ENCODE measurements at regions not wholly inside any gene's neighbourhood (a gene's known extent, or its start where the extent isn't known, plus 50 kb on each side); places are given as distances from the start of the nearest gene placed in this dataset.

DNA sequence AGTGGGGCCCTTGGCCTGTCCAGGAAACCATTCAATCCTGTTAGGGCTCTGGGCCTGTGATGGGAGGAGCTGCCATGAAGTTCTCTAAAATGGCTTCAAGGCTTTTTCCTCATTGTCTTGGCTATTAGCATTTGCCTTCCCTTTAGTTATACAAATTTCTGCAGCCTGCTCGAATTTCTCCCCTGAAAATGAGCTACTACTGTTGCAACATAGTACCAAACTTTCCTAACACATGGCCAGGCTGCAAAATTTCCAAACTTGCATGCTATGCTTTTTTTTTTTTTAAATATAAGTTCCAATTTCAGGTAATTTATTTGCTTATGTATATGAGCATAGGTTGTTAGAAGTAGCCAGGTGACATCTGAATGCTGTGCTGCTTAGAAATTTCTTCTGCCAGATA, 560.8 kb upstream of the TBL1XR1 start:
- no peak for FAIRE-seq
- Histone ChIP-seq H3K36me3 (ENCODE audit: control insufficient read depth, insufficient read depth, low read length) (no peaks in the 10 kb centered on the region), H3K4me3 (ENCODE audit: low read depth, low read length) (no peak overlapping the region), H3K27me3 (ENCODE audit: control insufficient read depth, insufficient read depth, low read length) (no peaks in the 10 kb centered on the region)
- TF ChIP-seq, protein P1, sequence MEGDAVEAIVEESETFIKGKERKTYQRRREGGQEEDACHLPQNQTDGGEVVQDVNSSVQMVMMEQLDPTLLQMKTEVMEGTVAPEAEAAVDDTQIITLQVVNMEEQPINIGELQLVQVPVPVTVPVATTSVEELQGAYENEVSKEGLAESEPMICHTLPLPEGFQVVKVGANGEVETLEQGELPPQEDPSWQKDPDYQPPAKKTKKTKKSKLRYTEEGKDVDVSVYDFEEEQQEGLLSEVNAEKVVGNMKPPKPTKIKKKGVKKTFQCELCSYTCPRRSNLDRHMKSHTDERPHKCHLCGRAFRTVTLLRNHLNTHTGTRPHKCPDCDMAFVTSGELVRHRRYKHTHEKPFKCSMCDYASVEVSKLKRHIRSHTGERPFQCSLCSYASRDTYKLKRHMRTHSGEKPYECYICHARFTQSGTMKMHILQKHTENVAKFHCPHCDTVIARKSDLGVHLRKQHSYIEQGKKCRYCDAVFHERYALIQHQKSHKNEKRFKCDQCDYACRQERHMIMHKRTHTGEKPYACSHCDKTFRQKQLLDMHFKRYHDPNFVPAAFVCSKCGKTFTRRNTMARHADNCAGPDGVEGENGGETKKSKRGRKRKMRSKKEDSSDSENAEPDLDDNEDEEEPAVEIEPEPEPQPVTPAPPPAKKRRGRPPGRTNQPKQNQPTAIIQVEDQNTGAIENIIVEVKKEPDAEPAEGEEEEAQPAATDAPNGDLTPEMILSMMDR (IDR thresholded peaks at IDR 0.05; ENCODE audit: insufficient read depth, low read length, severe bottlenecking): no peak
- no peak for DNase-seq (ENCODE audit: low read depth)

DNA sequence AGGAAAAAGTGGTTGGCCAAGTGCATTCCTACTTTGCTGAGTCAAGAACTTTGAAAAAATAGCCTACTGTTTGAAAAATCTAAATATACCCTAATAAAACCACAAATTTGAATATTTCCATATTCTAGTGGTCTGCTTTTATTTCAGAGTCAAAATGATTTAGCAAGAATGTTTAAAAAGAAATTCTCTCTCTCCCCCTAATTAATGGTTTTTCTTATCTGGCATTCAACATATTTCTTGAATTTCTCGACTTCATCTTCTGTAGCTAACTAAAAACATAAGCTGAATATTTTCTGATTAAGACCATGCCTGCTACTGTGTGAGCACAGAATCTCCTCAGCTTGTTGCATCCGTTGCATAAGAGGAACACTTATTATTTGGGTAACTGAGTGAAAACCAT, 563.5 kb upstream of the TBL1XR1 start:
- Histone ChIP-seq H3K27me3 (ENCODE audit: control insufficient read depth, insufficient read depth, low read length) (no peaks in the 10 kb centered on the region), H3K4me3 (ENCODE audit: low read depth, low read length) (no peak overlapping the region), H3K36me3 (ENCODE audit: control insufficient read depth, insufficient read depth, low read length) (no peaks in the 10 kb centered on the region)
- TF ChIP-seq, protein P1 (IDR thresholded peaks at IDR 0.05; ENCODE audit: insufficient read depth, low read length, severe bottlenecking): no peak
- FAIRE-seq (no peak), DNase-seq (ENCODE audit: low read depth) (no peak)

DNA sequence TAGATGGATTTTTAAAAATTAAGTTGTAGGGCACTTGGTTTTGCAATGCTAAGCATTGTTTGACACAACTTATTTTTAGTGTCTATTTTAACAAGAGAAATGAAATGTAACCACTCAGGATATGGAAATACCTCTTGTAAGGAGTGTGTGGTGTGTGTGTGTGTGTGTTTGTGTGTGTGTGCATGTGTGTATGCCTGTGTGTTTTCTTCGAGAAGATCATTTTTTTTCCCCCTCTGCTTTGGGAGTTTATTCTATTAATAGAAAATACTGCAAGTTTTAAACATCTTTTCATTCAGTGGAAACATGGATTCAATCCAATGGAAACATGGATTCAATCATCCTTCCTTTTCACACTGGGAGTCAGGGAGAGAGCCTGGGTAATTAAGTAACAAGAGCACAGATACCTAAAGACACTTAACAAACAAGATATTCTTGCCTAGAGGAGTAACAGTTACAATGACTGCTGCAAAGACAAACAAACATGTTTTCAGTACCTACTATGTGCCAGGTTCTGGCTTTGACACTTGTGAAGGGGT, 567.2 kb upstream of the TBL1XR1 start:
- no peak for FAIRE-seq
- Histone ChIP-seq H3K36me3 (ENCODE audit: control insufficient read depth, insufficient read depth, low read length) (no peaks in the 10 kb centered on the region), H3K4me3 (ENCODE audit: low read depth, low read length) (no peak overlapping the region), H3K27me3 (ENCODE audit: control insufficient read depth, insufficient read depth, low read length) (no peaks in the 10 kb centered on the region)
- DNase-seq (ENCODE audit: low read depth): no peak
- TF ChIP-seq, protein P1 (IDR thresholded peaks at IDR 0.05; ENCODE audit: insufficient read depth, low read length, severe bottlenecking): no peak

DNA sequence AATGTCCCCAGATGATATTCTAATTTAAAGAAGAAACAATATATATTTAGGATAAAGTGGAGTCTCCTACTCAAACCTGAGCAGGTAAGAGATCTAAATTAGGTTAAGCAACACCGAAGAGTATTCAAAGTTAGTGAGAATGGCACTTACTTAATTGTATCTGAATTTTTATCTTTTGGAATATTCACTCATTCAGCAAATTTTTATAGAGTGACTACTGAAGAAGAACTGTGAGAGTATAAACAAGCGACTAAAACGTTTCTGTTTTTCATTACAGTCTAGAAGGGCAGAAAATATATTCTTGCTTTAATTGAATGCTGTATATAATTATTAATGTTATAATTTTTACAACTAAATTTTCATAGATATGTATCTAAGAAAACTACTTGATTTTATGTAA, 567.7 kb upstream of the TBL1XR1 start:
- TF ChIP-seq, protein P1 (IDR thresholded peaks at IDR 0.05; ENCODE audit: insufficient read depth, low read length, severe bottlenecking): no peak
- FAIRE-seq (no peak), DNase-seq (ENCODE audit: low read depth) (no peak)

DNA sequence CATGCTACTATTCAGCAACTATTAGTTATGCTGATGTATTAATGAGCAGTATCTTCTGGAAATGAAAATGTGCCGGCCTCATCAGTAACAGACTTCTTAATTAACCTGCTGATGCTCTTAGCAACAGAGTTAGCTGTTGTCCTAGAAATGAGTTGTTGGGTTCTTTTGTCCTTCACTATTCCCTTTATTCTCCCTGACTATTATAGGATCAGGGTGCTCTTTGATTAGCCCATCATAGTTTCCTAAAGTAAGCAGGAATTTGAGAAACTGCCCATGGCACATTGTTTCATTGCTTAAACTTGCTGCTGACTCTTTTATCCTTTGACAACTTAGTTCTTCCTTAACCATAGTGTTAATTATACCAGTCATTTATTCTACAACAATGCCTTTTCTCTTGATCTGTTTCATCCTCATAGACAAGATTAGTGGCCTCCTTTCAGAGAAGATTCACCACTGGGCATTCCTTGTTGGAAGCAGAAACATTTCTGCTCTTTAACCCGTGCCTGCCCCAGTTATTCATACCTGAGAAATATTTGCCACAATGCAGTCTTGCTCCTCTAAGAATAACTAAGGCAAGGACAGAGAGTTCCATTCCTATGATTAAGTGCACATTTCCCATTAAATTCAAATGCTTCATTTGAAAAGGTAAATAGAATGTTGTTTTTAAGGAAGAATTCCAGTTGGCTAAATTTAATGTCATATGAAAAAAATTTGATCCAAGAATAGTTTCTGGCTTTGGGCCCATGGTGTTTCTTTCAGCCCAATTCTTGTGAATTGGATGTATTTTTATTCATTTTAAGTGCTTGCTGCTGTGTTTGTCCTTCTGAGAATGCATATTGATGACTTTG, 573.3 kb upstream of the TBL1XR1 start:
- Histone ChIP-seq H3K27me3 (ENCODE audit: control insufficient read depth, insufficient read depth, low read length) (no peaks in the 10 kb centered on the region), H3K36me3 (ENCODE audit: control insufficient read depth, insufficient read depth, low read length) (no peaks in the 10 kb centered on the region), H3K4me3 (ENCODE audit: low read depth, low read length) (no peak overlapping the region)
- FAIRE-seq (no peak), DNase-seq (ENCODE audit: low read depth) (peak; percentile 69)
- TF ChIP-seq, protein P1 (IDR thresholded peaks at IDR 0.05; ENCODE audit: insufficient read depth, low read length, severe bottlenecking): no peak

More for the DNA sequence above, 567.7 kb upstream of the TBL1XR1 start:
- Histone ChIP-seq H3K27me3 (ENCODE audit: control insufficient read depth, insufficient read depth, low read length) (no peaks in the 10 kb centered on the region), H3K36me3 (ENCODE audit: control insufficient read depth, insufficient read depth, low read length) (no peaks in the 10 kb centered on the region), H3K4me3 (ENCODE audit: low read depth, low read length) (no peak overlapping the region)
